ENCODE measurements at regions not wholly inside any gene's neighbourhood (a gene's known extent, or its start where the extent isn't known, plus 50 kb on each side); places are given as distances from the start of the nearest gene placed in this dataset.
"Not testable (repeated sequence)": the region's sequence is repeated elsewhere in the genome, so short reads cannot be mapped to it uniquely, and the experiment has no call there.

- not testable (repeated sequence) for DNase-seq (ENCODE audit: low spot score)
Observed at GRCh38 chr2:111400598-111401253, 280.0 kb downstream of the BCL2L11 start.

GRCh38 chr2:111401270-111402140 lies 280.8 kb downstream of the BCL2L11 start:
- not testable (repeated sequence) for DNase-seq (ENCODE audit: low spot score)

GRCh38 chr2:111402450-111402849 lies 281.7 kb downstream of the BCL2L11 start:
- not testable (repeated sequence) for DNase-seq (ENCODE audit: low spot score)

GRCh38 chr2:111403287-111403686 lies 282.6 kb downstream of the BCL2L11 start:
- DNase-seq (ENCODE audit: low spot score), result not testable (repeated sequence)

GRCh38 chr2:111406616-111407015 lies 285.9 kb downstream of the BCL2L11 start:
- DNase-seq (ENCODE audit: low spot score), result not testable (repeated sequence)

GRCh38 chr2:111407632-111408194 lies 287.0 kb downstream of the BCL2L11 start:
- DNase-seq (ENCODE audit: low spot score), result not testable (repeated sequence)

- DNase-seq (ENCODE audit: low spot score), result not testable (repeated sequence)
Observed at GRCh38 chr2:111410868-111411406, 290.2 kb downstream of the BCL2L11 start.

- DNase-seq (ENCODE audit: low spot score), result not testable (repeated sequence)
Observed at GRCh38 chr2:111411867-111412681, 291.4 kb downstream of the BCL2L11 start.

- not testable (repeated sequence) for DNase-seq (ENCODE audit: low spot score)
Observed at GRCh38 chr2:111412841-111413650, 292.3 kb downstream of the BCL2L11 start.

- not testable (repeated sequence) for DNase-seq (ENCODE audit: low spot score)
Observed at GRCh38 chr2:111413950-111414349, 293.2 kb downstream of the BCL2L11 start.

- DNase-seq (ENCODE audit: low spot score), result peak; percentile 77
Observed at GRCh38 chr2:111415765-111416743, 295.3 kb downstream of the BCL2L11 start.

- DNase-seq (ENCODE audit: low spot score), result not testable (repeated sequence)
Observed at GRCh38 chr2:111417026-111417425, 296.3 kb downstream of the BCL2L11 start.

- peak; percentile 42 for DNase-seq (ENCODE audit: low spot score)
Observed at GRCh38 chr2:111418091-111418875, 297.6 kb downstream of the BCL2L11 start.

- DNase-seq (ENCODE audit: low spot score), result not testable (repeated sequence)
Observed at GRCh38 chr2:111420074-111420473, 299.4 kb downstream of the BCL2L11 start.

- not testable (repeated sequence) for DNase-seq (ENCODE audit: low spot score)
Observed at GRCh38 chr2:111420835-111421234, 300.1 kb downstream of the BCL2L11 start.

- not testable (repeated sequence) for DNase-seq (ENCODE audit: low spot score)
Observed at GRCh38 chr2:111421949-111422348, 301.2 kb downstream of the BCL2L11 start.

- not testable (repeated sequence) for DNase-seq (ENCODE audit: low spot score)
Observed at GRCh38 chr2:111422562-111422961, 301.8 kb downstream of the BCL2L11 start.

GRCh38 chr2:111423184-111423583 lies 302.5 kb downstream of the BCL2L11 start:
- not testable (repeated sequence) for DNase-seq (ENCODE audit: low spot score)
